ENCODE measurements at regions not wholly inside any gene's neighbourhood (a gene's known extent, or its start where the extent isn't known, plus 50 kb on each side); places are given as distances from the start of the nearest gene placed in this dataset.

- TF ChIP-seq ZNF318 (CRISPR knock-in tag; IDR thresholded peaks at IDR 0.05) (no peak), KLF6 (CRISPR knock-in tag; IDR thresholded peaks at IDR 0.05) (no peak), ZNF496 (CRISPR knock-in tag; IDR thresholded peaks at IDR 0.05; ENCODE audit: insufficient replicate concordance) (no peak), ZNF30 (CRISPR knock-in tag; IDR thresholded peaks at IDR 0.05) (no peak)
Observed at GRCh38 chr1:191025896-191026642, 548.4 kb upstream of the BRINP3 start (continued).

- H3K9ac ChIP-seq (ENCODE audit: insufficient read depth, low read depth, low read length) = no peak overlapping the region
- no peak for FAIRE-seq
- H3K79me2 ChIP-seq (ENCODE audit: insufficient read depth, low read length) = no peaks in the 10 kb centered on the region
- no TSS peak for BruUV-seq (replicated peaks)
- intact Hi-C loops (cut with micrococcal nuclease; ENCODE audit: unreplicated experiment) (no loop called here), in situ Hi-C loops (cut with HindIII; ENCODE audit: extremely low pct_ligation_motif_present, low pct_unique_long_range_greater_than_20kb) (no loop called here)
- no peak for ATAC-seq
- POLR2A ChIA-PET = no interaction called here
- no peak overlapping the region for H3K4me2 ChIP-seq (ENCODE audit: low read depth, low read length)
- H3K27ac ChIP-seq (ENCODE audit: extremely low read length, insufficient read depth, low read length) = no peak overlapping the region
- 0% methylated on average over 3 of the region's 5 CpGs for WGBS (ENCODE audit: low lambda C conversion rate)
- H3K36me3 ChIP-seq (replicated peaks in 1 of 2; ENCODE audit: control insufficient read depth in 1 of 2, insufficient read depth in 2 of 2, low read length in 2 of 2) = no peaks in the 10 kb centered on the region
- H3K4me3 ChIP-seq (replicated peaks in 1 of 3; ENCODE audit: insufficient read depth in 1 of 3, low read depth in 2 of 3, low read length in 3 of 3) = no peak overlapping the region
- H3K4me1 ChIP-seq (ENCODE audit: insufficient read depth, low read length) = no peaks in the 10 kb centered on the region
- DNase-seq (ENCODE audit: low spot score) = no peak
- H2AFZ ChIP-seq (ENCODE audit: low read length) = no peak overlapping the region
- CTCF ChIA-PET (ENCODE audit: low intra/inter-chr PET ratio, low total read pairs) = no interaction called here
- H4K20me1 ChIP-seq (ENCODE audit: insufficient read depth, low read length) = no peaks in the 10 kb centered on the region
- no peaks in the 10 kb centered on the region for H3K27me3 ChIP-seq (ENCODE audit: control insufficient read depth in 1 of 2, insufficient read depth in 2 of 2, low read length in 2 of 2)
- no peaks in the 10 kb centered on the region for H3K9me3 ChIP-seq (ENCODE audit: low read length)
- TF ChIP-seq MIER3 (CRISPR knock-in tag; IDR thresholded peaks at IDR 0.05; ENCODE audit: borderline replicate concordance) (no peak), IKZF4 (CRISPR knock-in tag; IDR thresholded peaks at IDR 0.05; ENCODE audit: borderline replicate concordance, low read depth, not compliant biosample characterization) (no peak), PHF21A (CRISPR knock-in tag; IDR thresholded peaks at IDR 0.05) (no peak), KDM3A (CRISPR knock-in tag; IDR thresholded peaks at IDR 0.05; ENCODE audit: low read depth) (no peak), TRIM22 (IDR thresholded peaks at IDR 0.05) (no peak), HDAC2 (CRISPR knock-in tag; IDR thresholded peaks at IDR 0.05) (no peak), BHLHE40 (IDR thresholded peaks at IDR 0.05; ENCODE audit: low read length) (no peak), PLSCR1 (CRISPR knock-in tag; IDR thresholded peaks at IDR 0.05; ENCODE audit: borderline replicate concordance) (no peak), ZNF282 (IDR thresholded peaks at IDR 0.05; ENCODE audit: partially characterized antibody) (no peak)
Observed at GRCh38 chr1:191026828-191027227, 549.2 kb upstream of the BRINP3 start.

All from HepG2 (cell line).